Stimulated activated naive CD8-positive, alpha-beta T cell treated with anti-CD3 and anti-CD28 coated beads, Interleukin-15, Interleukin-2, amounts not matched to agents 100 ng/mL and 50 ng/mL, for 24 hours (primary cell): ENCODE measurements at regions not wholly inside any gene's neighbourhood (a gene's known extent, or its start where the extent isn't known, plus 50 kb on each side); places are given as distances from the start of the nearest gene placed in this dataset.
A peak's percentile ranks its signal among the peaks of the same experiment; 100 is the strongest.

Experiments used
- H3K27ac Mint-ChIP-seq: one replicate; pipeline ENCODE4 v1.8.0; 2021; ENCODE audit warnings: mild to moderate bottlenecking, mixed read lengths
- H3K27me3 Mint-ChIP-seq: one replicate; pipeline ENCODE4 v1.8.0; 2021; ENCODE audit warnings: mixed read lengths
- H3K36me3 Mint-ChIP-seq: one replicate; pipeline ENCODE4 v1.8.0; 2021; ENCODE audit warnings: low read depth, mixed read lengths
- H3K4me1 Mint-ChIP-seq: one replicate; pipeline ENCODE4 v1.8.0; 2021; ENCODE audit warnings: low read depth, mixed read lengths
- H3K4me3 Mint-ChIP-seq: one replicate; pipeline ENCODE4 v1.8.0; 2021; ENCODE audit warnings: mild to moderate bottlenecking, mixed read lengths
- H3K9me3 Mint-ChIP-seq: one replicate; pipeline ENCODE4 v1.8.0; 2021; ENCODE audit warnings: mixed read lengths

GRCh38 chr18:72283148-72283925 lies 260.8 kb downstream of the CBLN2 start:
- Mint-ChIP-seq H3K27ac (no peak overlapping the region), H3K27me3 (no peaks in the 10 kb centered on the region), H3K36me3 (no peaks in the 10 kb centered on the region), H3K4me1 (no peaks in the 10 kb centered on the region), H3K4me3 (no peak overlapping the region), H3K9me3 (peaks cover 5% of the 10 kb centered on the region)

GRCh38 chr18:72273025-72273424 lies 271.1 kb downstream of the CBLN2 start:
- peaks cover 17% of the 10 kb centered on the region for H3K9me3 Mint-ChIP-seq
- no peaks in the 10 kb centered on the region for H3K36me3 Mint-ChIP-seq
- H3K4me1 Mint-ChIP-seq, result no peaks in the 10 kb centered on the region
- no peak overlapping the region for H3K4me3 Mint-ChIP-seq
- H3K27ac Mint-ChIP-seq, result no peak overlapping the region
- no peaks in the 10 kb centered on the region for H3K27me3 Mint-ChIP-seq

- H3K9me3 Mint-ChIP-seq, result peaks cover 6% of the 10 kb centered on the region
- H3K27ac Mint-ChIP-seq, result no peak overlapping the region
- no peaks in the 10 kb centered on the region for H3K27me3 Mint-ChIP-seq
- no peak overlapping the region for H3K4me3 Mint-ChIP-seq
- no peaks in the 10 kb centered on the region for H3K4me1 Mint-ChIP-seq
- no peaks in the 10 kb centered on the region for H3K36me3 Mint-ChIP-seq
Measured at GRCh38 chr18:72261590-72261989, 282.6 kb downstream of the CBLN2 start.

GRCh38 chr18:72246076-72246475 lies 298.1 kb downstream of the CBLN2 start:
- Mint-ChIP-seq H3K4me3 (no peak overlapping the region), H3K4me1 (no peaks in the 10 kb centered on the region), H3K27ac (no peak overlapping the region), H3K27me3 (no peaks in the 10 kb centered on the region), H3K9me3 (peaks cover 6% of the 10 kb centered on the region), H3K36me3 (no peaks in the 10 kb centered on the region)

GRCh38 chr18:72235422-72235821 lies 308.7 kb downstream of the CBLN2 start:
- no peaks in the 10 kb centered on the region for H3K27me3 Mint-ChIP-seq
- peaks cover 10% of the 10 kb centered on the region for H3K9me3 Mint-ChIP-seq
- H3K4me1 Mint-ChIP-seq, result no peaks in the 10 kb centered on the region
- H3K4me3 Mint-ChIP-seq, result no peak overlapping the region
- H3K27ac Mint-ChIP-seq, result no peak overlapping the region
- no peaks in the 10 kb centered on the region for H3K36me3 Mint-ChIP-seq

GRCh38 chr18:72233106-72233505 lies 311.0 kb downstream of the CBLN2 start:
- Mint-ChIP-seq H3K27ac (no peak overlapping the region), H3K4me1 (no peaks in the 10 kb centered on the region), H3K36me3 (no peaks in the 10 kb centered on the region), H3K9me3 (peaks cover 10% of the 10 kb centered on the region), H3K4me3 (no peak overlapping the region), H3K27me3 (no peaks in the 10 kb centered on the region)

GRCh38 chr18:72232644-72233043 lies 311.5 kb downstream of the CBLN2 start:
- Mint-ChIP-seq H3K4me1 (no peaks in the 10 kb centered on the region), H3K36me3 (no peaks in the 10 kb centered on the region), H3K27ac (no peak overlapping the region), H3K27me3 (no peaks in the 10 kb centered on the region), H3K9me3 (peaks cover 10% of the 10 kb centered on the region), H3K4me3 (no peak overlapping the region)

- Mint-ChIP-seq H3K27me3 (no peaks in the 10 kb centered on the region), H3K36me3 (no peaks in the 10 kb centered on the region), H3K9me3 (peaks cover 4% of the 10 kb centered on the region), H3K4me3 (no peak overlapping the region), H3K27ac (no peak overlapping the region), H3K4me1 (no peaks in the 10 kb centered on the region)
Measured at GRCh38 chr18:72225958-72226357, 318.2 kb downstream of the CBLN2 start.

- peaks cover 10% of the 10 kb centered on the region for H3K9me3 Mint-ChIP-seq
- no peaks in the 10 kb centered on the region for H3K4me1 Mint-ChIP-seq
- no peak overlapping the region for H3K27ac Mint-ChIP-seq
- no peaks in the 10 kb centered on the region for H3K36me3 Mint-ChIP-seq
- H3K27me3 Mint-ChIP-seq, result no peaks in the 10 kb centered on the region
- no peak overlapping the region for H3K4me3 Mint-ChIP-seq
Measured at GRCh38 chr18:72223733-72224132, 320.4 kb downstream of the CBLN2 start.

- Mint-ChIP-seq H3K36me3 (no peaks in the 10 kb centered on the region), H3K4me3 (no peak overlapping the region), H3K4me1 (no peaks in the 10 kb centered on the region), H3K9me3 (peaks cover 14% of the 10 kb centered on the region), H3K27me3 (no peaks in the 10 kb centered on the region), H3K27ac (no peak overlapping the region)
Measured at GRCh38 chr18:72208920-72209676, 335.0 kb downstream of the CBLN2 start.

- Mint-ChIP-seq H3K27me3 (no peaks in the 10 kb centered on the region), H3K4me3 (no peak overlapping the region), H3K36me3 (no peaks in the 10 kb centered on the region), H3K27ac (no peak overlapping the region), H3K4me1 (no peaks in the 10 kb centered on the region), H3K9me3 (peaks cover 14% of the 10 kb centered on the region)
Measured at GRCh38 chr18:72207280-72207679, 336.9 kb downstream of the CBLN2 start.

GRCh38 chr18:72206814-72207213 lies 337.3 kb downstream of the CBLN2 start:
- H3K27ac Mint-ChIP-seq, result no peak overlapping the region
- H3K9me3 Mint-ChIP-seq, result peaks cover 14% of the 10 kb centered on the region
- H3K27me3 Mint-ChIP-seq, result no peaks in the 10 kb centered on the region
- H3K4me1 Mint-ChIP-seq, result no peaks in the 10 kb centered on the region
- H3K36me3 Mint-ChIP-seq, result no peaks in the 10 kb centered on the region
- H3K4me3 Mint-ChIP-seq, result no peak overlapping the region

- Mint-ChIP-seq H3K9me3 (peaks cover 18% of the 10 kb centered on the region), H3K4me1 (no peaks in the 10 kb centered on the region), H3K36me3 (no peaks in the 10 kb centered on the region), H3K27me3 (no peaks in the 10 kb centered on the region), H3K4me3 (no peak overlapping the region), H3K27ac (peak overlapping the region; percentile 22)
Measured at GRCh38 chr18:72201032-72201431, 343.1 kb downstream of the CBLN2 start.

GRCh38 chr18:72197591-72197990 lies 346.6 kb downstream of the CBLN2 start:
- Mint-ChIP-seq H3K4me1 (no peaks in the 10 kb centered on the region), H3K9me3 (peaks cover 16% of the 10 kb centered on the region), H3K4me3 (no peak overlapping the region)

GRCh38 chr18:72194072-72194471 lies 350.1 kb downstream of the CBLN2 start:
- no peaks in the 10 kb centered on the region for H3K27me3 Mint-ChIP-seq
- no peak overlapping the region for H3K27ac Mint-ChIP-seq
- no peaks in the 10 kb centered on the region for H3K36me3 Mint-ChIP-seq
- H3K9me3 Mint-ChIP-seq, result peaks cover 5% of the 10 kb centered on the region
- H3K4me3 Mint-ChIP-seq, result no peak overlapping the region
- no peaks in the 10 kb centered on the region for H3K4me1 Mint-ChIP-seq

More at GRCh38 chr18:72197591-72197990, 346.6 kb downstream of the CBLN2 start:
- no peak overlapping the region for H3K27ac Mint-ChIP-seq
- no peaks in the 10 kb centered on the region for H3K36me3 Mint-ChIP-seq
- no peaks in the 10 kb centered on the region for H3K27me3 Mint-ChIP-seq
